Peyer's patch (tissue), 4 donors: ENCODE measurements at regions not wholly inside any gene's neighbourhood (a gene's known extent, or its start where the extent isn't known, plus 50 kb on each side); places are given as distances from the start of the nearest gene placed in this dataset.

Source experiments
- DNase-seq, 3 donors: peaks; one replicate each; pipeline ENCODE4 v3.0.0-alpha.2; 2017 to 2019
- H3K27ac ChIP-seq, 4 donors: fragments of 200-600 bp; sonication (generic); one replicate each; pipeline ENCODE4 v1.5.1; 2016 to 2019
- H3K27me3 ChIP-seq, 2 donors: fragments of 200-600 bp; sonication (generic); one replicate each; pipeline ENCODE4 v1.5.1; 2019
- H3K36me3 ChIP-seq, 3 donors: fragments of 200-600 bp; sonication (generic); one replicate each; pipeline ENCODE4 v1.5.1; 2016 to 2019
- H3K4me1 ChIP-seq, 4 donors: fragments of 200-600 bp; sonication (generic); one replicate each; pipeline ENCODE4 v1.5.1; 2016 to 2019
- H3K4me3 ChIP-seq, 4 donors: fragments of 200-600 bp; sonication (generic); 1 replicate in 3 of 4; 2 replicates in 1 of 4; pipeline ENCODE4 v1.5.1; 2016 to 2019; ENCODE audit warnings: mild to moderate bottlenecking in 1 of 4
- H3K9me3 ChIP-seq, 4 donors: fragments of 200-600 bp; sonication (generic); one replicate each; pipeline ENCODE4 v1.5.1; 2016 to 2019; ENCODE audit warnings: mild to moderate bottlenecking in 1 of 4
- POLR2A ChIP-seq, 2 donors: fragments of 450-650 bp; IDR thresholded peaks; one replicate each; pipeline ENCODE4 v1.5.1; 2017; ENCODE audit warnings: antibody characterized with exemption in 2 of 2, mild to moderate bottlenecking in 2 of 2, moderate library complexity in 2 of 2
- TF ChIP-seq, protein P1 (sequence below), 6 experiments: fragments of 450-650 bp in 4 of 6; fragments of 200-600 bp in 2 of 6; sonication (generic) in 1 of 6; IDR thresholded peaks; one replicate each; pipeline ENCODE4 v1.5.1; 2017 to 2019; ENCODE audit warnings: antibody characterized with exemption in 6 of 6, mild to moderate bottlenecking in 3 of 6, moderate library complexity in 1 of 6

DNA sequence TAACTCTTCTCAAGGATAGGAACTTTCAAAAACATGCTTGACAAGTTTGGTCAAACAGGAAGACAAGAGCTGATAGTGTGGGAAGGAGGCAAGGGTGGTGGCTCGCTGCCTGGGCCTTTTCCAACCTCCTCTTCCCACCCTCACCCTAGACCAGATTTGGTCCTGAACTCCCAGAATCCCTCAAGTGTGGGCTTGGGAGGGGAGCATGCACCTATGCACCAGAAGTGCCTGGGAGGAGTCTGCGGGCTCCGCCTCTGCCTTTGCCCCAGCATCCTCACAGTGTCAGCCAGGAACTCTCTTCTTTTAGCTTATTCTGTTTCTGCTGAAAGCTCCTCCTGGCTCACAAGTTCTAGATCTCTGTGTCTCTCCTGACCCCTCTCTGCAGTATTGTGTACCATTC is 126.2 kb upstream of the MRPS22 start:
- no peaks in the 10 kb centered on the region for H3K27me3 ChIP-seq
- no peaks in the 10 kb centered on the region for H3K36me3 ChIP-seq
- no peak overlapping the region for H3K27ac ChIP-seq
- H3K4me3 ChIP-seq = no peak overlapping the region
- TF ChIP-seq POLR2A (IDR thresholded peaks at IDR 0.05) = no peak
- TF ChIP-seq, protein P1, sequence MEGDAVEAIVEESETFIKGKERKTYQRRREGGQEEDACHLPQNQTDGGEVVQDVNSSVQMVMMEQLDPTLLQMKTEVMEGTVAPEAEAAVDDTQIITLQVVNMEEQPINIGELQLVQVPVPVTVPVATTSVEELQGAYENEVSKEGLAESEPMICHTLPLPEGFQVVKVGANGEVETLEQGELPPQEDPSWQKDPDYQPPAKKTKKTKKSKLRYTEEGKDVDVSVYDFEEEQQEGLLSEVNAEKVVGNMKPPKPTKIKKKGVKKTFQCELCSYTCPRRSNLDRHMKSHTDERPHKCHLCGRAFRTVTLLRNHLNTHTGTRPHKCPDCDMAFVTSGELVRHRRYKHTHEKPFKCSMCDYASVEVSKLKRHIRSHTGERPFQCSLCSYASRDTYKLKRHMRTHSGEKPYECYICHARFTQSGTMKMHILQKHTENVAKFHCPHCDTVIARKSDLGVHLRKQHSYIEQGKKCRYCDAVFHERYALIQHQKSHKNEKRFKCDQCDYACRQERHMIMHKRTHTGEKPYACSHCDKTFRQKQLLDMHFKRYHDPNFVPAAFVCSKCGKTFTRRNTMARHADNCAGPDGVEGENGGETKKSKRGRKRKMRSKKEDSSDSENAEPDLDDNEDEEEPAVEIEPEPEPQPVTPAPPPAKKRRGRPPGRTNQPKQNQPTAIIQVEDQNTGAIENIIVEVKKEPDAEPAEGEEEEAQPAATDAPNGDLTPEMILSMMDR (IDR thresholded peaks at IDR 0.05) = no peak
- no peaks in the 10 kb centered on the region for H3K4me1 ChIP-seq
- DNase-seq = no peak
- no peaks in the 10 kb centered on the region for H3K9me3 ChIP-seq

DNA sequence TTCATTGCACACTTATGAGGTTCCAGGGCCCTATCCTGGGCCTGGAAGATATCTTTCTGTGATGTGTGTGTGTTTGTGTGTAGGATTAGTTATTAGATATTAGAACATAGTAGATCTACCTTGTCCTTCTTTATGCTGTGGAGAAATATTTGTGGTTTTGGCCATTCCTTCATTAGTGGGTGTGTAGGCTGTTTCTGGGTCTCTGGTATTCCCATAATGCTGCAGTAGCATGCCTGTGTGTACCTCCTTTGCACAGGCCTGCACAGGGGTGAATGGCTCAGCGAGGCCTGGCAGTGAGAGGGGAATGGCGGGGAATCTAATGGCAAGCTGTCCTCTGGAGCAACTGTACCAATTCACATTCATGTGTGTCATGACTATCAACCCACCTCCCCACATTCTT is 125.8 kb upstream of the MRPS22 start:
- Histone ChIP-seq H3K4me1 (no peaks in the 10 kb centered on the region), H3K27me3 (no peaks in the 10 kb centered on the region), H3K4me3 (no peak overlapping the region), H3K36me3 (no peaks in the 10 kb centered on the region), H3K27ac (no peak overlapping the region), H3K9me3 (no peaks in the 10 kb centered on the region)
- no peak for DNase-seq
- TF ChIP-seq POLR2A (IDR thresholded peaks at IDR 0.05) = no peak
- TF ChIP-seq, protein P1 (IDR thresholded peaks at IDR 0.05) = no peak

DNA sequence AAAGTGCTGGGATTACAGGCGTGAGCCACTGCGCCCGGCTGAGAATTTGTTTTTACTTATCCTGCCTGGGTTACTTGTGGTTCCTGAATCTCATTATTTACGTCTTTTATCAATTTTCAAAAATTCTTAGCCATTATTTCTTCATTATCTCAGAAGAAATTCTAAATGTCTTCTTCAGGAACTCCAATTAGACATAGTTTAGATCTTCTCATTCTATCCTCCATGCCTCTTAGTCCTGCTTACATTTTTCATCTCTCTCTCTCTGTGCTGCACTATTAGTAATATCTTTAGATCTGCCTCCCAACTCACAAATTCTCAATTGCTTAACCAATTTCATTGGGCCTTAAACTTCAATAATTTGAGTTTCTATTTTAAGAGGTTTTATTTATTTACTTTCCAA is 124.4 kb upstream of the MRPS22 start:
- H3K9me3 ChIP-seq = no peaks in the 10 kb centered on the region
- no peak overlapping the region for H3K4me3 ChIP-seq
- H3K27ac ChIP-seq = no peak overlapping the region
- H3K27me3 ChIP-seq = no peaks in the 10 kb centered on the region
- TF ChIP-seq, protein P1 (IDR thresholded peaks at IDR 0.05) = no peak
- no peak for TF ChIP-seq POLR2A (IDR thresholded peaks at IDR 0.05)
- DNase-seq = no peak
- no peaks in the 10 kb centered on the region for H3K36me3 ChIP-seq
- no peaks in the 10 kb centered on the region for H3K4me1 ChIP-seq

DNA sequence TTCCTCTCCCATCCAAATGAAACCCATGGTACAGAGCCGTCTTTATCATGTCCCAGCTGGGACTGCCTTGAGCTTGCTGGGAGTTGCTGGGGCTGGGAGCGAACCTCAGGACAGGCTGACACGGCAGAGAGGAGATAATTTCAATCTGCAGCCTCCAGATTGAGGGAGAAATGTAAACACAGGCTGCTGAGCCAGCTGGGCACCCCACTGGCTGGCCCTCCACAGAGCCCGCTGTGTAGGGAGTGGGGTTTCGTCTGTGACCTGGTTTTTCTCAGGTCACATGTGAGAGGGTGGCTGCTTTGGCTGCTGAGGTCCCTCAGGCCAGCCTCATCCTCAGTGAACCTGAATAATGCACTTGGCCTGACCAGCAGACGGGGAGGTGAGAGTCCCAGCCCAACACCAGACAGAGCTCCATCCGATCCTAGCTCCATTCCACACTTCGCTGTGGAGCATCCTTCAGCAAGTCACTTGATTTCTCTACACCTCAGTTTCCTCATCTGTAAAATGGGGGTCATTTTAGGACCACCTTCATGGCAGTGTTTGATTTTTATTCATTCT is 121.6 kb upstream of the MRPS22 start:
- Histone ChIP-seq H3K4me3 (no peak overlapping the region), H3K27me3 (no peaks in the 10 kb centered on the region), H3K27ac (no peak overlapping the region), H3K4me1 (no peaks in the 10 kb centered on the region), H3K9me3 (no peaks in the 10 kb centered on the region), H3K36me3 (no peaks in the 10 kb centered on the region)
- DNase-seq = no peak
- TF ChIP-seq, protein P1 (IDR thresholded peaks at IDR 0.05) = no peak

DNA sequence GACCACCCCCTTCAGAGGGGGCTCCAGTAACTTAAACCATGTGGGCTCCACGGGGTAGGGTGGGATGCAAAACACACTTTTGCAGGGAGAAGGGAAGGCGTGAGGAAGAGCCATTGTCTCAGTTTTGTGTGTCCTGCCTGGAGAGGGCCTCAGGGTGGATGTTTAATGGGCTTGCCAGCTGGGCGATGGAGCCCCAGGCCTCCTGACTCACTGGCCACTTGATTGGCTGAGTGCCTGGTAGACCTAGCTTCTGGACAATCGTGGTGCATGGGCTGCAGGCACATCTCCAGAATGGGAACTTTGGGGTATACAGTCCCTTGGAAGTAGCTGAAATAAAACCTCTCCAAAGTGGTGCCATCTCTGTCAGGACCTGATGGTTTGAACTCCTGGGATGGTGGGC is 118.3 kb upstream of the MRPS22 start:
- no peak for DNase-seq
- TF ChIP-seq POLR2A (IDR thresholded peaks at IDR 0.05) = no peak
- TF ChIP-seq, protein P1 (IDR thresholded peaks at IDR 0.05) = no peak
- Histone ChIP-seq H3K27me3 (no peaks in the 10 kb centered on the region), H3K36me3 (no peaks in the 10 kb centered on the region), H3K4me3 (no peak overlapping the region), H3K4me1 (no peaks in the 10 kb centered on the region), H3K9me3 (no peaks in the 10 kb centered on the region), H3K27ac (no peak overlapping the region)

DNA sequence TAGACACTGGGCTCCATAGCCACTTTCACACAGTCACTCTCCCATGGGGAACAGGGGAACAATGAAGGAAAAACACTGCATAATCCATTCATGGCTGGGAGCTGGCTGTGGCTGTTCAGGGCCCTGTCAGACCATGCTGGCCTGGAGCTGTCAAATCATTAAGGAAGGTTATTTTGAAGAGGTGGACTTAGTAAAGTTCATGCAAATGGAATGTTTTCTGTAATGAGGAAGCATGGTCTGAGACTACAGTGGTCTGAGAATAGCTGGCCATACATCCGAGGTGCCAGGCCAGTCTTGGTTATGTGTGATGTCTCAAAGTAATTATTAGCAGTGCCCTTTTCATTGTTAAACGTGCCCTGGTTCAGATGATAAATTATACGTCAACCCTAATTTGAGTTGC is 117.1 kb upstream of the MRPS22 start:
- DNase-seq = no peak
- H3K9me3 ChIP-seq = no peaks in the 10 kb centered on the region
- no peaks in the 10 kb centered on the region for H3K4me1 ChIP-seq
- TF ChIP-seq, protein P1 (IDR thresholded peaks at IDR 0.05) = no peak
- no peak for TF ChIP-seq POLR2A (IDR thresholded peaks at IDR 0.05)
- H3K27me3 ChIP-seq = no peaks in the 10 kb centered on the region
- no peaks in the 10 kb centered on the region for H3K36me3 ChIP-seq
- no peak overlapping the region for H3K4me3 ChIP-seq
- no peak overlapping the region for H3K27ac ChIP-seq
